Right hindlimb (tissue), 1 donor: ENCODE measurements at regions not wholly inside any gene's neighbourhood (a gene's known extent, or its start where the extent isn't known, plus 50 kb on each side); places are given as distances from the start of the nearest gene placed in this dataset.
"Not testable (repeated sequence)": the region's sequence is repeated elsewhere in the genome, so short reads cannot be mapped to it uniquely, and the experiment has no call there.

Source experiments
- DNase-seq: peaks from one replicate; pipeline ENCODE4 v3.0.0-alpha.2; 2018

DNA sequence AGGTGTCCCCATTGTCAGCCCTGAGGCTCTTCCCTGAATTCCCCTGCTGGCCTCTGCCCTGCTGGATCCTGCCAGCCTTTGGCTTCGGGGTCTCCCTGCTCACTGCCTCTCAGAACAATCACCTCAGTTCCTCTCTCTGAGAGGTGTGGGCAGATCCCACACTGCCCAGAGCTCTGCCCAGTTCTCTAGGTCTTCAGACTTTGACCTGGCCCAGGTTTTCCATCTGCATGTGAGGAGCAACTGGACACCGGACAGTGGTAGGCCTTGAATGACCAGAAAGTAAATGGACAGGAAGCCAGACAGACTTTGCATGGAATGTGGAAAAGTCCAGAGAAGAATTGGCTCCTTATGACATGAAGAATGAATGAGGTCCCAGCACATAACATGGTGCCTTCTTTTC is 111.8 kb downstream of the FOXD4L6 start:
- not testable (repeated sequence) for DNase-seq

DNA sequence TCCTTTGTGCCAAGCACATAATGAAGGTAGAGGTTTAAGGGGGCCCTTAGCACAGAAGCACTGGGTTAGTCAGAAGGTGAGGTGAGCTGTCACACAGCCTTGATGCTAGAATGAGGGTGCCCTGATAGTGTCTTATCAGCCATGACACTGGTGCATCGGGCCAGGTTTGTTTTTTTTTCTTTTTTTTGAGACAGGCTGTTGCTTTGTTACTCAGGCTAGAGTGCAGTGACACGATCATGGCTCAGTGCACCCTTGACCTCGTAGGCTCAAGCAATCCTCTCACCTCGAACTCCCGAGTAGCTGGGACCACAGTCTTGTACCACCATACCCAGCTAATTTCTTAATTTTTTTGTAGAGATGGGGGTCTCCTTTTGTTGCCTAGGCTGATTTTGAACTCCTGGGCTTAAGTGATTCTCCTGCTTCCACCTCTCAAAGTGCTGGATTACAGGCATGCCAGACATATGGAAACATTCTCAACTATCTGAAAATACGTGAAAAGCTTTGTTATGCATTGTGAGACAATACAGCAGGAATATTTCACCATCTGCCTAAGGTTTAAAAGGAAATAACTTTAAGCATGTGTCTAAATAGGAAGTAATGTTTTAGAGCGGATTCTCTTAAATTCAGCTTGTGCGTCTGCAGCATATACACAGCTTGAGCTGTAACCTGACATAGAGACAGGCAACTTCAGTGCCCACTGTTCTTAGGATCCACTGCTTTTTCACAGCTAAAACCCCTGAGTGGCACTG is 128.4 kb downstream of the FOXD4L6 start:
- not testable (repeated sequence) for DNase-seq

- DNase-seq = not testable (repeated sequence)
Measured at GRCh38 chr9:40995490-40995889, 133.0 kb downstream of the FOXD4L6 start.

DNA sequence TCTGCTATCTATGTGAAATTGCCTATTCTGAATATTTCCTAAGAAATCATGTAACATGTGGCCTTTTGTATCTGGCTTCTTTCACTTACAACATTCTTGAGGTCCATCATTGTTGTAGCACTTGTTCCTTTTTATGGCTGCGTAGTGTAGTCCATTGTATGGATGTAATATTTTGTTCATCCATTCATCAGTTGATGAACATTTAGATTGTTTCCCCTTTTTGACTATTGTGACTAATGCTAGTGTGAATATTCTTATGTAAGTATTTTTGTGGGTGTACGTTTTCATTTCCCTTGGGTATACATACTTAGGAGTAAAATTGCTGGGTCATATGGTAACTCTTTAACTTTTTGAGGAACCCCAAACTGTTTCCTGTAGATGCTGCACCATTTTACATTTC is 134.6 kb downstream of the FOXD4L6 start:
- not testable (repeated sequence) for DNase-seq

- not testable (repeated sequence) for DNase-seq
Measured at GRCh38 chr9:40993375-40993774, 135.1 kb downstream of the FOXD4L6 start.

DNA sequence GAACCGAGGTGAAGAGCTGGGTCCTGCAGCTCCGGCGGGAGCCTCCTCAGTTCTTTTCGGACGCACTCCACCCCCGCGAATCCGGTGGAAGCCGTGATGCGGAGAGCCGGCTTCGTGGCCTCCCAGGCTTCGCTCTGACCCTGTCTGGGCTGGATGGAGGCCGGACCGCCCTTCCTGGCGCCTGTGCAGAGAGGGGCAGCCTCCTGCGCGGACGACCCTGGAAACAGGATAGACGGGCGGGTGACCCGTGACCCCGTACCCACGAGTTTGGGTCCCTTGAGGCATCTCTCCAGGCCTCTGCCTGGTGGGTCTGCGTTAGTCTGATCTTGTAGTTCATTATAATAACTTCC is 136.0 kb downstream of the FOXD4L6 start:
- not testable (repeated sequence) for DNase-seq

DNA sequence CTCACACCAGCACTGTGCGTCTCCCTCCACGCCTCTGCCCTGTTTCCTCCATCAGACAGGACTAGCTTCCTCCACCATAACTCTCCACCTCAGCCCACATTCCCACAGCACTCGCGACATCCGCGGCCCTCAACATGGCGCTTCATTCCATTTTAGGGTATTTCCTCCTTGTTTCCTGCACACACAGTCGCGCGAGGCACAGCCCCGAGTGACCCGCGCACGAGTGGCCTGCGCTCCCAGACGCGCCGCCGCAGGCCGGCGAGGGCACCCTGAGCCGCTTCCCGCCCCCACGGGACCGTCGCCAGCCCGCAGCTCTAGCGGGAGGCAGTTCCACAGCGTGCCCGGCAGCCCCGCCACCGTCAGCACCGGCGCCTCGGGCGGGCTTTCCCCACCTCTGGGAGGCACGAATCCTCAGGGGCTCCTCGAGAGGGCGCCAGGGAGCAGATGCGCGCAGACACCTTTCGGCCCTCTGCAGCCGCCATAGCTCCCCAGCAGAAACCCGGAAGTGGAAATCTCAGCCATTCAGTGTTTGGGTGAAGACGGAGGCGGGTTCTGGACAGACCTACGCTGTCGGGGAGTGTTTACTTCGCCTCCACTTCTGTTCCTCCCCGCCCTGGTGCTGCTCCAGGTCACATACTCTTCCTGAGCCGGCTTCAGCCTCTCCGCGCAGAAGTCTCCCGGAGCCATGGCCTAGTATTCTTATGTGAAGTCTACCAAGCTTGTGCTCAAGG is 136.6 kb downstream of the FOXD4L6 start:
- DNase-seq = peak; percentile 98

- DNase-seq = not testable (repeated sequence)
Measured at GRCh38 chr9:40991100-40991740, 137.3 kb downstream of the FOXD4L6 start.

GRCh38 chr9:40986332-40986731 is 142.1 kb downstream of the FOXD4L6 start:
- not testable (repeated sequence) for DNase-seq

DNA sequence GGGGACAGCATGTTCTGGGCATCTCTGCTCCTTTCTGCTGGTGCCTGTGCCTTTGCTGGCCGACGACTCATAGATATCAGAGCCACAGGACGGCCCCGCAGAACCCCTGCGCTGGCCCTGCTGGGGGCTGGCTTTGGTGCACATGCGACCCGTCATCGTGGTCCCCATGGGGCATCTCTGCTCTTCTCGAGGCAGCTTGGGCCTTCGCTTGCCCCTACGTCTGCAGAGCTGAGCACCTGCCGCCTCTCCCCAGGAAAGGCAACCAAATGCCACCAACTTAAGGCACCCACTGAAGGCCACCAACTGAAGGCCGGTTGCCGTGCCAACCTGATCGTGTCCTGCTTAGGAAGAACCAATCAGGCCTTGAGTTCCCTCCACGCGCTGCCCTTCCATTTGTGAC is 153.1 kb downstream of the FOXD4L6 start:
- DNase-seq = not testable (repeated sequence)

DNA sequence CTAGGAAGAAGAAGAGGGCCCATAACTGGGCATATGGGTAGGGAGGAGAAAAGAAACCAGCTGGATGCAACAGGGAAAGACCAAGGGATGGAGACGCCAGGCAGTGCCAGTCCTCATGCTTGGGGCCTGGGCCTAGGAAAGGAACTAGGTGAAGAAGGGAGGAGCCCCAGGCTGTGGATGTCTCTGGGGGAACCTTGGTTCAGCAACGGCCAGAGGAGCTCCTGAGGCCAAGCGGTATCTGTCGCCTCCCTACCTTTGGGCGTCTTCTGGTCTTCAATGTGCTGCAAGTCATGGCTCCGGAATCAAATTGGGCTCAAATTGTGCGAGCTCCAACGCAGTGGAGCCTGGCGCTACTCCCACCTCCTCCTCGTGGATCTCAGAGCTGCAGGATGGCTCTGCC is 153.6 kb downstream of the FOXD4L6 start:
- not testable (repeated sequence) for DNase-seq

- DNase-seq = not testable (repeated sequence)
Measured at GRCh38 chr9:40971773-40972172, 156.7 kb downstream of the FOXD4L6 start.

GRCh38 chr9:40970340-40970739 is 158.1 kb downstream of the FOXD4L6 start:
- not testable (repeated sequence) for DNase-seq

DNA sequence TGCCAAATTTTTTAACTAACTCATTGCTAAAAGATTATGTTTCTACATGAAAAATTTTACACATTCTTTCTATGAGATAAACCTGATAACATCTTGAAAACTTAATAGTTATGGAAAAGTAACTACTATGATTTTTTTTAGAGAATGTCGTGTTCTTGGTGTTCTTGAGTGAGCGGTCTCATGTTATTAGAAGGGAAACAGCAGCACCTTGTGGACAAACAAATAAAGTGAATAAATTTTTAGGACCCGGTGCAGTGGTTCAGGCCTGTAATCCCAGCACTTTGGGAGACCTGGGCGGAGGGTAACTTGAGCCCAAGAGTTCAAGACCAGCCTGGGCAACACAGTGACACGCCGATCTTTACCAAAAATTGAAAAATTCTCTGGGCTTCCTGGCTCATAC is 166.0 kb downstream of the FOXD4L6 start:
- not testable (repeated sequence) for DNase-seq

GRCh38 chr9:40951876-40952494 is 176.5 kb downstream of the FOXD4L6 start:
- DNase-seq = not testable (repeated sequence)

GRCh38 chr9:40946228-40946627 is 182.3 kb downstream of the FOXD4L6 start:
- DNase-seq = not testable (repeated sequence)

DNA sequence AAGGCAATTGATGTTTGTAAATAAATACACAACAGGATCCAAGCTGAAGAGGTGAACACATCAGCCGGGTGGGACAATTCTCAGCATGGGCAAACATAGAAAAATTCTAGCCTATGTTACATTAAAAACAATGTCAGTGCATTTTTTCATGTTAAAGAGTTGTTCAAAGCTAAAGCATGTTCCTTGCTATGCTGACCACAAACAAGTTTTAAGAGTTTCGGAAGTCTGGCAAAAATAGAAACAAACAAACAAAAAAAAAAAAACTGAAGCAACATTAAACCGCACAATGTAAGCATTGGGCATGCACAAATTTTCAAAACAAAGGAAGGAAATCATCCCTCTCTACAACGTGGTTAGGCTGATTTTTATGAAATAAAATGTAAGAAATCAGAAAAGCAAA is 185.8 kb downstream of the FOXD4L6 start:
- DNase-seq = not testable (repeated sequence)

DNA sequence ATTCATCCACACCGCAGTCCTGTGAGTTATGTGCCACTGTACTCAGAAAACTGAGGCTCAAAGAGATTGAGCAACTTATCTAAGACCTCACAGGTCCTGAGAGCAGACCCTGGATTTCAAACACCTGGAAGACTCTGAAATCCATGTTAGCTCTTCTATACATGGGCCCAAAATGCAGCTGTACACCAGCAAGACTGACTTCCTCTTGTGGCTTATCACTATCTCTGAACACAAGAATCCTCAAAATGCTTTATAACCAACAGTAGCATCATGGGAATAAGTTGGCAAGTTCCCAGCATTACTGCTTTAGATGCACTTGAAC is 188.6 kb downstream of the FOXD4L6 start:
- DNase-seq = not testable (repeated sequence)

GRCh38 chr9:40939201-40939887 is 189.1 kb downstream of the FOXD4L6 start:
- not testable (repeated sequence) for DNase-seq

GRCh38 chr9:40935336-40935735 is 193.1 kb downstream of the FOXD4L6 start:
- no peak for DNase-seq

GRCh38 chr9:40934480-40934879 is 194.0 kb downstream of the FOXD4L6 start:
- not testable (repeated sequence) for DNase-seq

GRCh38 chr9:40930426-40930825 is 198.1 kb downstream of the FOXD4L6 start:
- not testable (repeated sequence) for DNase-seq

DNA sequence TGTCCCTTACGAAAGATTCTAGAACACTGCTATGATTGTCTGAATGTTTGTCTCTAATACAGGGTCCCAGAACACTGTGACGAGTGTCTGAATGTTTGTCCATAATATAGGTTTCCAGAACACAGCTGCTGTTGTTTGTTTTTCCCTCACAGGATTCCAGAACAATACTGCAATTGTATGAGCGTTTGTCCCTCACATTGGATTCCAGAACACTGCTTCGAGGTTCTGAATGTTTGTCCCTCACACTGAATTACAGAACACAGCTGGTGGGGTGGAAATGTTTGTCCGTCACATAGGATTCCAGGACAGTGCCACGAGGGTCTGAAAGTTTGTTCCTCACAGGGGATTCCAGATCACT is 199.0 kb downstream of the FOXD4L6 start:
- DNase-seq = not testable (repeated sequence)
